GM12874 (cell line): ENCODE measurements at regions not wholly inside any gene's neighbourhood (a gene's known extent, or its start where the extent isn't known, plus 50 kb on each side); places are given as distances from the start of the nearest gene placed in this dataset.

Source experiments
- TF ChIP-seq, protein P1 (sequence below): IDR thresholded peaks from 2 replicates; pipeline ENCODE4 v1.5.1; 2011; ENCODE audit warnings: low read depth, mild to moderate bottlenecking, control low read depth, low read length, moderate library complexity; ENCODE audit not compliant: insufficient read depth

- TF ChIP-seq, protein P1, sequence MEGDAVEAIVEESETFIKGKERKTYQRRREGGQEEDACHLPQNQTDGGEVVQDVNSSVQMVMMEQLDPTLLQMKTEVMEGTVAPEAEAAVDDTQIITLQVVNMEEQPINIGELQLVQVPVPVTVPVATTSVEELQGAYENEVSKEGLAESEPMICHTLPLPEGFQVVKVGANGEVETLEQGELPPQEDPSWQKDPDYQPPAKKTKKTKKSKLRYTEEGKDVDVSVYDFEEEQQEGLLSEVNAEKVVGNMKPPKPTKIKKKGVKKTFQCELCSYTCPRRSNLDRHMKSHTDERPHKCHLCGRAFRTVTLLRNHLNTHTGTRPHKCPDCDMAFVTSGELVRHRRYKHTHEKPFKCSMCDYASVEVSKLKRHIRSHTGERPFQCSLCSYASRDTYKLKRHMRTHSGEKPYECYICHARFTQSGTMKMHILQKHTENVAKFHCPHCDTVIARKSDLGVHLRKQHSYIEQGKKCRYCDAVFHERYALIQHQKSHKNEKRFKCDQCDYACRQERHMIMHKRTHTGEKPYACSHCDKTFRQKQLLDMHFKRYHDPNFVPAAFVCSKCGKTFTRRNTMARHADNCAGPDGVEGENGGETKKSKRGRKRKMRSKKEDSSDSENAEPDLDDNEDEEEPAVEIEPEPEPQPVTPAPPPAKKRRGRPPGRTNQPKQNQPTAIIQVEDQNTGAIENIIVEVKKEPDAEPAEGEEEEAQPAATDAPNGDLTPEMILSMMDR: no peak
Measured at GRCh38 chr6:159331451-159331850, 162.3 kb downstream of the FNDC1 start.

DNA sequence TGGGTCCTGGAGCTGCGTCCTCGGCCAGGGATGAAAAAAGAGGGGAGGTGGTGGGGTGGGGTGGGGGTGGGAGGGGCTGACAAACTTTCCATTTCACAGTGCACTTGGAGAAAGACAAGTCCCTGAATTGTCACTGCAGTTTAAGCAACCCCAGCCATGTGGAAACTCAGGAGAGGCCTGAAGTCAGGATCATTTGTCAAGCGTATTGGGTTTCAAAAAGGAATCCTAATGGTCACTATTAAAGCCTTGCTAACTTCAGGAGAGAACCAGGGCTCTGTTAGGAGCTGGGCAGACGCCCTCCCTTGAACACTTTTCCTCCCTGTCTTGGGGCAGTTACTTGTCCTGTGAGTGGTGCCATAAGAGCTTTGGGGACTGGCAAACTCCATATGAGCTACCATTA lies 159.9 kb downstream of the FNDC1 start:
- TF ChIP-seq, protein P1: no peak

- TF ChIP-seq, protein P1: no peak
Measured at GRCh38 chr6:159328052-159328451, 158.9 kb downstream of the FNDC1 start.

DNA sequence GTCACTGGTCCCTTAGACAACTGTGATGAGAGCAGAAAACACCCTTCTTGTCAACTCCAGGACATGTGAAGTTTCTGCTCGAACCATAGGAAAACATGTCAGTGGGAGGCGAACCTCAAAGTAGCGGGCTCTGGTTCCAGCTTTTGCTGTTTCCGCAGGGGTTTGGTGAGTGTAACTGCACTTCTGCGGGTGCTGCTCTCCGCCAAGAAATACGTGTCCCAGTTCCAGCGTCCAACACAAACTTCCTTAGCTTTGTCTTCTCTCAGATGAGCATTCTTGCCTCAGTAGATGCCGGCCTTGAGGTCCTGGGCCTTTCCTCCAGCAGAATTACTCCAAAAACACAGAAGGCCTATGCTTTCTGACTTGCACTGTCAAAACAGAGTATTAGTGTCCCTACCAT lies 156.3 kb downstream of the FNDC1 start:
- TF ChIP-seq, protein P1: no peak

DNA sequence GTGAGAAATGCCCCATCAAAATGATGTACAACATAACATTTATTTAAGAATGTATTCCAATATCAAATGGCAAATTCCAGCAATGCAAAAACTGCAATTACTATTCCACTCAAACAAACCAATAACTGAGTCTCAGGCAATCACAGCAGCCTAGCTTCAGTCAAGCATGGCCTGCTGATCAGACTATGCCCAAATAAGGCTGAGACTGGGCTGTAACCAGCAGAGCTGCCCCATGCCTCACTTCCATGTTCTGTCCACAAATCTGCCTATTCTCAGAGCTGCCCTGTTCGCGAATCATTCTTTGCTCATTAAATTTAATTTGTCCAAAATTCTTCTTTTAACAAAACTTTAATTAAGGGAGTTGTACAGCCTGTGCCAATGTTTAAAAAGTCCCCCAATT lies 155.4 kb downstream of the FNDC1 start:
- TF ChIP-seq, protein P1: no peak
